GM12891 (cell line): ENCODE measurements at regions not wholly inside any gene's neighbourhood (a gene's known extent, or its start where the extent isn't known, plus 50 kb on each side); places are given as distances from the start of the nearest gene placed in this dataset.

Experiments
- PAX5 ChIP-seq: IDR thresholded peaks from 2 replicates; pipeline ENCODE4 v1.6.1; 2011; ENCODE audit warnings: low read length, moderate library complexity, mild to moderate bottlenecking; ENCODE audit not compliant: insufficient read depth, severe bottlenecking
- POLR2A ChIP-seq: IDR thresholded peaks from 2 replicates; pipeline ENCODE4 v1.6.1; 2011; ENCODE audit warnings: low read depth, low read length, control low read depth
- POLR2AphosphoS5 ChIP-seq: IDR thresholded peaks from 2 replicates; pipeline ENCODE4 v1.6.1; 2011; ENCODE audit warnings: low read depth, low read length, control low read depth
- SPI1 ChIP-seq: IDR thresholded peaks from 2 replicates; pipeline ENCODE4 v1.6.1; 2011; ENCODE audit warnings: low read depth, low read length, control low read depth
- TAF1 ChIP-seq: IDR thresholded peaks from 2 replicates; pipeline ENCODE4 v1.6.1; 2011; ENCODE audit warnings: low read depth, low read length, control low read depth

DNA sequence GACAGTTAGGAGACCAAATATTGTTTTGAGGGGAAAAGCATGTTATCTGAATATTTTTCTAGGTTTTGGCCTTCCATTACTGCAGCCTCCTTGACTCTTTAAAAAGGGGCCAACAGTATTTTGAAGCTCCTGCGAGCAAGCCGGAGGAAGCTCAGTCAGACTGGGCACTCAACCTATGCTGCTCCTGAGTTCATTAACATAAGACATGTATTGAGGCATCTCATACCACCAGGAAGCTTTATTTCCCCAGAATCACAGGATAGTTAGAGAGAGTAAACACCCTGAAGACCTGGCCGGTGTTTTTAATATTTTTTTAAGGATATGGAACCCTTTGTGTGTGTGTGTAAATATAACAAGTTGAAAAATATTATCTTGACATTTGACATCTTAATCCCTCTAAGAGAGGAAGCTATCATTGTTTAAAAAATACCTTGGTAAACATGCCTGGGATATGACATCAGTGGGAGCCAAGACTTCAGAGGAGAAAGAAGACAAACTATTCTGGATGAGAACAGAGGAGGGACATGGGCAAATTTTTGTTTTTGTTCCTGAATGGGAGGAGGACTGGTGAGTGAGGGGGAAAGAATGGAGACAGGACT lies 139.3 kb upstream of the SLIT3 start:
- TF ChIP-seq POLR2A (no peak), PAX5 (no peak), TAF1 (no peak), POLR2AphosphoS5 (no peak), SPI1 (no peak)
